ENCODE measurements at regions not wholly inside any gene's neighbourhood (a gene's known extent, or its start where the extent isn't known, plus 50 kb on each side); places are given as distances from the start of the nearest gene placed in this dataset.

DNA sequence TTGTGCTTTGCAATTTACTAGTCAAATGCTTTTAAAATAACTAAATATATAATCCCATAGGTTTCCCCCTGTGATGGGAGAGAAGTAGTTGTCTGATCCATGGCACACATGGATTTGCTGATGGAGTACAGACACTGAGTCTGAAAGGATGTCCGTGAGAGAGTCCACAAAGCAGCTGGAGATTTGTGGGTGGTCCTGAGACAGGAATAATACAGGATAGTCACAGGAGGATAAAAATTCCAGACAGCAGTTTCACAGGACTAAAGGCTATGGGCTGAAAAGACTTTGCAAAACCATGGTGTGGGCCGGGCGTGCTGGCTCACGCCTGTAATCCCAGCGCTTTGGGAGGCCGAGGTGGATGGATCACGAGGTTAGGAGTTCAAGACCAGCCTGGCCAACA lies 58.7 kb upstream of the ZFR start:
- no peak for DNase-seq (ENCODE audit: low read depth)

DNA sequence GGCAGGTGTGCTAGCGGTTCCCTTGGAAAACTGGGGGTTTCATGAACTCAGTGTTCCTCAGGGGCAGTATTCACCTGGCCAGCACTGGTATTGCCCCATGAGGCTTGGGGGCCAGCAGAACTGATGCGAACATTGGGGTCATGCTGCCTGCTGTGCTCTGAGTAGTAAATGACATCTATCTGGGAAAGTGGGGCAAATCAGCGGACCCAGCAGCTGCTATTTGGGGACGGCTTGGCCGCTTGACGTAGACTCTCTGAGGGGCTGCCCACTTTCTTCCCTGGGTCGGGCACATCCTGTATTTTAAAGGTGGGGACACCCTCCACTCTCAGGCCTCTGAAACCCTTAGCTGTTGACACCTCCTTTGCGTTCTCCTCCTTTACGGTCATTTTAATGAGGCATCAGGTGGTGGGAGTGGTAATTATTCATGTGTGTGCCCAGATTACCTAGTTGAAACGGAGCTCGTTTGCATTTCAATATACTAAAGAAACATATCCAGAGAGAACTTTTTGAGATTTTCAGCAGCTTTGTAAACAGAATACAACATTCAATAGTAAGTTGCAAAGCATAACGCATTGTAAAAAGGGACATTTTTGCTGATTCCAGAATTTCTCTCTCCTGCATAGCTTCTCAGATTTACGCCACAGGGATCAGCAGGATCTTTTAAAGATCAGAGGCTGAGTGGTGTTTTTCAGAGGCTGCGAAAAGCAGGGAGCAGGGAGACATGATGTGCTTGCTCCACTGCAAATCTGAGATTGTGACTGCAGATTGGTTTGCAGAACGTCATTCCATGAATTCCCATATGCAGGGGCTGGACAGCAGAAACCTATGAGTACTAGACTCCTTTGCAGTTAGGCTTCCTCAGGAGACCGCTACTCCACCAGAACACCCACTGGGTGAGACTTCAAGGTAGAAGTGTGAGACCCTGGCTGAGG lies 56.8 kb upstream of the ZFR start:
- DNase-seq (ENCODE audit: low read depth): no peak

DNA sequence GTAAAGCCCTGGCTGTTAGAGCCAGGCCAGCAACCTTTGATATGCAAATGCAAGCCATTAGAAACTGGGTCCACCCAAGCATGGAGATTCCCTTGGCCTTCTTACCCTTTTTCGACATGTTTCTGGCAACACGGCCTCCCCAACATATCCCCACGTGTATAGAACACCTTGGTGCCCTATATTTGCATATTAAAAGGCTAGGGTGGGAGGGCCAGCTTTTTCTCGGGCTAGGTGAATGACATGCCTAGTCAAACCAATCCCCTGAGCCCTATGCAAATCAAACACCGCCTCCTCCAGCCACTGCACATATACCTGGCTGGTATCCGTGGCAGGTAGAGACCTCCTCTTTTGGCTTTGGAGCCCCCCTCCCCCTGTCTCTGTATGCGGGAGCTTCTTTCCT lies 55.6 kb upstream of the ZFR start:
- DNase-seq (ENCODE audit: low read depth): no peak

GRCh38 chr5:32499261-32499660 lies 54.7 kb upstream of the ZFR start:
- no peak for DNase-seq (ENCODE audit: low read depth)

- DNase-seq (ENCODE audit: low read depth): no peak
Measured at GRCh38 chr5:32498484-32498883, 53.9 kb upstream of the ZFR start.

DNA sequence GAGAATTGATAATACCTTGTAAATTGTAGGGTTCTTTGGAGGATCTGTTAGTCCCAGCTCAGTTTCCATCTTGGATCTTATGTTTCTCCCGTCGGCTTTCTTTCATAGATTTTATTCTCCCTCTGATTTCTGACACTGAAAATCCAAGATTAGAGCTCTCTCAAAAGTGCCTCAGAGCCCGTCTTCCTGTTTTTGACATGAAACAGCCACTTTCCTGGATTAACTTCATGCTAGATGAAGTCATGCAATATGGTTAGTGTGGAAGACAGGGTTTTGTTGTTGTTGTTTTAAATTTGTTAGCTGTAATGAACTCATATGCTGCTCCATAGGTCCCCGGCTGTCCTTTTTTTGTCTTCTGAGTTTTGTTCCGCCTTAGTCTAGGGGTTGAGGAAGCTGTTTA lies 51.6 kb upstream of the ZFR start:
- DNase-seq (ENCODE audit: low read depth): no peak

DNA sequence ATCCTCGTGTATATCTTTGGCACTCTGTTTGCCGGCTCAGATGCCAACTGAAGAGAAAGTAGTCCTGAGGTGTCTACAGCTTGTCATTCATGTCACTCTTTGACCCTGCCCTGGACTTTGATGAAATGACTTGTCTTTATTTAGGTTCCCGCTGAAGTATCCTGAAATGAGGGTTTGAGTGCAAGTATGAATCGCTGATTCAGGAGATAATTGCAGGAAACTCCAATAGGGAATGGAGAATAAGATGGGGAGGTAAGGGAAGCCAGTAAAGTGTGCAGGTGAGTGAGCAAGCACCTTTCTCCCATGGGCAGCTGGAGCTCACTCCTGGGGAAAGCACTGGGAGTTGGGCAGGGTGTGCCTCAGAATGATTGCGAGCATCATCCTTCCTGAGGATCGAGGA lies 50.3 kb upstream of the ZFR start:
- no peak for DNase-seq (ENCODE audit: low read depth)
